GM19193 (cell line): ENCODE measurements at regions not wholly inside any gene's neighbourhood (a gene's known extent, or its start where the extent isn't known, plus 50 kb on each side); places are given as distances from the start of the nearest gene placed in this dataset.

Experiments used
- POLR2A ChIP-seq: IDR thresholded peaks from 4 replicates; pipeline ENCODE4 v1.6.1; 2011; ENCODE audit not compliant: insufficient read depth, insufficient read length; ENCODE audit errors: extremely low read depth

DNA sequence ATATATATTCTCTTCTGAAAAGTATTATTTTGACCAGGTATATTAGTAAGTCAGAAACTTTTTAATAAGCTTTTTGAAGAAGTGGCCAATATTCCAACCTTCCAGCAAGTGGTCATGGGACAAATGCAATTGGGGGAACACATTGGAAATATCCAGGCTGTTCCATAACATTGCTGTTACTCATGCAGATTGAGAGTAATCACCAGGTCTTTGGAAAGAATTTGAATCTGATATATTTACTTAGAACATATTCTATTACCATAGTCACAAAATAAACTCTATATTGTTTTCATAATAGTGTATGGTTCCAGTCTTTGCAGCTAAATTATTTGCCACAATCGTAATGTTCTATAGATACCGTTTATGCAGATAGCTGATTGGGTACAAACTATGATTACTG lies 102.8 kb downstream of the TAF11L14 start:
- no peak for TF ChIP-seq POLR2A

DNA sequence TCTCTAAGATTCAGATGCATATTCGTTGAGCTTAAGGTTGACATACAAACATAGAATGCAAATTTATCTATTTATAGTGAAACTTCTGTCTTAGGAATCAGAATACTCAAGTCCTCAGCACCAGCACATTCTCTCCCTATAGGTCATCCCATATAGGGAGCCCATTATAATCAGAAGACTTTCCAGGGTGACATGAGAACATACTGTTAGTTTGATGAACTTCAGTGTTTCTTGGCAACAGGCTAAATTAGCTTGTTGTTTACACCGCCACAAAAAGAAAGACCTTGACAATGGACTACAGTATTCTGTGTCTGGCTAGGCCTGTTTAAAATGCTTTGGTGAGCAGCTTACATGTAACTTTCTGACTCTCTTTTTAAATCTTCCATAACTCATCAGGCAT lies 104.2 kb downstream of the TAF11L14 start:
- TF ChIP-seq POLR2A: no peak

DNA sequence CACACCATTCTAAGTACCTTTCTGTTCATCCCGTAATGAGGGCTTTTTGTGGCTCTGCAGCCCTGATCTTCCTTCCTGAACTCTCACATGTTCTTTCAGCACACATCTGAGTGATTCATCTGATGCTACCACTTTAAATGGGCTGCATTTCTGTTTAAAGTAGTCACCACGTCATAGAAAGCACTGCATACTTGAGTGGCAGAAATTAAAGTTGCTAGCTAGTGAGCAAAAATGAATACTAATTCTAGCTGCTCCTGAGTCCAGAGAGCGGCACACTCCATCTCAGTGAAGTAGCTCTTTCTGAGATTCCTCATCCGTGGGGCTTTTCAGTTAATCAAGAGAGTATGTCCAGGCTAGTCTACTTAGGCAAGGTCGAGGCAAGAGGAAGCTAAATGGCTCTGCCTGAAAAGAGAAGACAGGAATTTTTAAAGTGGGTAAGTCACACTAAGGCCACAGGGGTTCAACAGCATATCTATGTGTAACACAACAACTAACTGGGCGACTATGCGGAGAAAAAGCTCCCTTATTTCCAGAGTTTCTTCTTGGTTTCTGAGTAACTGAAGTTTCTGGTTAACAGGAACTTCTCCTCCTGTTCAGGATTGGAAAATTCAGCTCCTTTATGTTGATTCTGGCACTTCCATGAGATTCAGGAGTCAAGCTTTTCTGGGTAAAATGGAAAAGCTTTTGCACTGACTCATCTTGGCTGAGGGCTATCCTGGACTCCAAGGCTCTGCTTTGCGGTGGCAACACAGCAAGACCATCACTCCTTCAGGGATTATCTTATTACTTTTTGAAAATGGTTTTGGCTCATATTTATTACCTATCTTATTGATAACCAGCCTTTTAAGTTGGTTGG lies 109.5 kb downstream of the TAF11L14 start:
- TF ChIP-seq POLR2A: no peak

DNA sequence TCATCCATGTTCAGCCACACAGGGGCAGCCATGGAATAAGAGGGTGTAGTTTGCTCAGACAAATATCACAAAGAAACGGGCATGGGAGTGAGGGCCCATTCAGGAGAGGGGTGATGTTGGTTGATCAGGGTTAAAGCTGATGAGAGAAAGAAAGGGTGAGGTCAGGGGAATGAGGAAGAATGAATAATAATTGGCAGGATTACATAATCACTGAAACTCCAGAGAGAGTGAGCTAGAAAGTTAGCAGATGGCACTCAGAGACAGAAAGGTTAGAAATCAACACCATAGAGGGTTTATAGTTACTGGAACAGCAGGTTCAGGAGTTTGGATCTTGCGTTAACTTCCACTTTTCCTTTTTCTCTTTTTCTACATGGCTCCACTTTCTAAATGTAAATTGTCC lies 113.9 kb downstream of the TAF11L14 start:
- TF ChIP-seq POLR2A: no peak

DNA sequence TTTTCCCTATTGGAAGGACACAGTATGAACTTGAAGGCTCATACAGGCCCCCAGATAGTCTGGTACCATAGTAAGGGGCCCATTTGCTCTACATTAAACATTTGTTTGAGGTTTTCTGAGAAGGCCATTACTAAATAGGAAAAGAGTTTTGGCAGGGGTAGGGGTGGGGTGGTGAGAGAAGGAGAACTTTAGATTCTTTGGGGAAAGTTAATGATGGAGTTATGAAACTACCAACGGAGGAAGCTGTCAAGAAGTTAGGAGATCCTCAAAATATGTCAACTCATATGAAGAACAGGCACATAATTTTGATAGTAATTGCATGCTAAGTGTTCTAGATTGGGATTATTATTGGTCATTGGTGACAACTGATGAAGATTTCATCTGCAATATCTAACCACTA lies 114.7 kb downstream of the TAF11L14 start:
- no peak for TF ChIP-seq POLR2A

DNA sequence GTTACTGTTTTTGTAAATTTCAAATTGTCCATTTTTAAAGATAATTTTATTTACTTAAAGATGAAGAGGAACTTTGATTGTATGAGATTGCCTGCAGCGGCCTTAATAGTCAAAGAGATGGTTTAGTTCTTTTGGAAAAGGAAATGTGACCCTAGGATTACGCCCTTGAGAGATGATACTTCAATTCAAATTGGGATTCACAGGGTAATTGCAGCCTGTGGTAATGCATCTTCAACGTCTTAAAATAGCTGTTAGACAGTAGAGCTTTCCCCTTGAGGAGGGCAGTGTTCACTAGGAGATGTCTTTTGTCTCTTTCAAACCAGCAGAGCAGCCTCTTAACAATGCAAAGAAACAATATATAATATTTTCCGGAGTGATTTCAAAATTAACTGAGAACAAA lies 127.1 kb downstream of the TAF11L14 start:
- no peak for TF ChIP-seq POLR2A

DNA sequence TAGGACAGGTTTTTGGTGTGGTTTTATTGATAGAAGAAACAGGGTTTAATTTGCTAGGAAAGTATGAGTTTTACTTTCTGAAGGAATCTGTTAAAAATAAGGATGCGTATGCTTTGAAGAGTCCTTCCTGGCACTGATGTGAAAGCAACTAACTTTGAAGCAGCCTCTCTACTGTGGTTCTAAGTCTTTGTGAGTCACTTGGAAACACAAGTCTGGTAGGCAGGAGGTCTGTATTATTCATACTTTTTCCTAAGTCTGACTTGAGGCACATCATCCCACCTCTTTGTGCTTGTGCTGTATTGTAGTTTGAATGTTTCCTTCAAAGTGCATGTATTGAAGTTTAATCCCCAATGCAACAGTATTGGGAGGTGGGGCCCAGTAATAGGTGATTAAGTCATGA lies 129.0 kb downstream of the TAF11L14 start:
- TF ChIP-seq POLR2A: no peak

- no peak for TF ChIP-seq POLR2A
Observed at GRCh38 chr5:17766031-17766430, 131.8 kb downstream of the TAF11L14 start.

GRCh38 chr5:17769277-17769676 lies 135.0 kb downstream of the TAF11L14 start:
- TF ChIP-seq POLR2A: no peak

DNA sequence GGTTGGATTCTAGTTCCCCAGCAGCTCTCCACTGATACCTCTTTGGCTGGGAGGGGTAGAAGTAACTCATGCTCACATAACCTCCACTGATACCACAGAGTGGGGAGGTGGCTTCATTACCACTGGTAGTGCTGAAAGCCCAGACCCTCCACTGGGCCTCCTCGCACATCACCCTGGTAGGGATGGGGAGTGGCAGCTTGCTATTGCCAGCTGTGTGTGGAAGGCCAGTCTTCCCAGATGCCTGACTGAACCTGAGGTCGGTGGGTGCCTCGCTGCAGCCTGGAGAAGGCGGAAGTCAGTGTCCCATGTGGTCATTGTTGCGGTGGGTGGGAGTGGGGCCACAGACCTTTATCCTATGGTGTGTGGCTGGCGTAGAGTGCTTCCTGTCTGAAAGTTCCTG lies 138.0 kb downstream of the TAF11L14 start:
- no peak for TF ChIP-seq POLR2A

- TF ChIP-seq POLR2A: no peak
Observed at GRCh38 chr5:17785774-17786173, 151.5 kb downstream of the TAF11L14 start.

DNA sequence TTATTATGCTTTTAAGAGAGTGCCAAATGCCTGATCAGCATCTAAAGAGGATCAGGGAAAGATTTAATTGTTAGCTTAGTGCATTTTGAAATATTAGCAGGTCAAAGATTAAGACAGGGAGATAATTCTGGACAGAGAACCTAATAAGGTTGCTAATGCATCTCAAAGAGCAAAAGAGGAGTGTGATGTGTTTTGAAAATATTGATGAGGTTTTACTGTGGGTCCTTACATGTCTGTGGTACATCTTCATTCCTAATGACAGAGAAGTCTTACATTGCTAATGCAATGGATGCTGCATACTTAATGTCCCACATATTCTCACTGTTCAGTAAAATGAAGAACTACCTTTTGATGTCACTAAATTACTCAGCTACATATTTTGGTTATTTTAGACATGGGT lies 154.1 kb downstream of the TAF11L14 start:
- TF ChIP-seq POLR2A: no peak

GRCh38 chr5:17794201-17794600 lies 159.9 kb downstream of the TAF11L14 start:
- no peak for TF ChIP-seq POLR2A

DNA sequence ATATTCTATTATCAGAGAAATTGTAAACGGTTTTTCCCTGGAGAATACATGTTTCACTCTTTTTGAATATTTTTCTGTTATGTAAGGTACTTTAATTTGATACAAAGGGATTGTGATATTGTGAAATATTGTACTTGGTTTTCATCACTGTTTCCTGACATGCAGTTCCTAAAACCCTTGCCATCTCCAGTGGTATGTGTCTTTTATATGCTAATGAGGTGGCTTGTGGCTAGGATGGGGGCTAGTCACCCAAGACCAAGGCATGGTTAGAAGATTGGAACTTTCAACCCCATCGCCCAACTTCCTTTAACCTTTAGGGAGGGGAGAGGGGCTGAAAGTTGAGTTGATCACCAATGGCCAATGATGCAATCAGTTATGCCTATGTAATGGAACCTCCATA lies 160.6 kb downstream of the TAF11L14 start:
- no peak for TF ChIP-seq POLR2A

DNA sequence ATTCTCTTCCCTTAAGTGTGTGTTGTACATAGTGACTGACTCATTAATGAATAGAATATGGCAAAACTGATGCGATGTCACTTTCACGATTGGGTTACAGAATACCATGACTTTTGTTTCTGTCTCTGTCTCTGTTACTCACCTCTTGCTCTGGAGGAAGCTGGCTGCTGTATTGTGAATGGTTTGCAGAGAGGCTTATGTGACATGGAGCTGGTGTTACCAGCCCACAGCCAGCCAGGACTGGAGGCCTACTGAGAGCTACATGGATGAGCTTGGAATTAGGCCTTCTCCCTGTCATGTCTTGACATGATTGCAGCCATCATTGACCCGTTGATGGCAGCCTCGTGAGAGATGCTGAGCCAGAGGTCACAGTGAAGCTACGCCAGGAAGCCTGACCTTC lies 161.9 kb downstream of the TAF11L14 start:
- TF ChIP-seq POLR2A: no peak

- no peak for TF ChIP-seq POLR2A
Observed at GRCh38 chr5:17796757-17797396, 162.6 kb downstream of the TAF11L14 start.

- TF ChIP-seq POLR2A: no peak
Observed at GRCh38 chr5:17799521-17799920, 165.3 kb downstream of the TAF11L14 start.

GRCh38 chr5:17801595-17801994 lies 167.3 kb downstream of the TAF11L14 start:
- no peak for TF ChIP-seq POLR2A
